GM23248 (cell line): ENCODE measurements at regions not wholly inside any gene's neighbourhood (a gene's known extent, or its start where the extent isn't known, plus 50 kb on each side); places are given as distances from the start of the nearest gene placed in this dataset.

ENCODE experiments used
- DNase-seq: peaks from one replicate; pipeline ENCODE4 v3.0.0-alpha.2; 2015
- H2AFZ ChIP-seq: fragments of 200-600 bp; sonication (generic); 2 replicates; pipeline ENCODE4 v1.6.1; 2016; ENCODE audit warnings: antibody characterized with exemption
- H3F3A ChIP-seq: fragments of 200-600 bp; sonication (generic); 2 replicates; pipeline ENCODE4 v1.6.1; 2016; ENCODE audit warnings: mild to moderate bottlenecking, antibody characterized with exemption, mixed run types; ENCODE audit not compliant: insufficient read depth
- H3K27ac ChIP-seq: fragments of 200-600 bp; sonication (generic); 2 replicates; pipeline ENCODE4 v1.5.1; 2016; ENCODE audit warnings: mild to moderate bottlenecking
- H3K27me3 ChIP-seq: fragments of 200-600 bp; sonication (generic); replicated peaks from 2 replicates; pipeline ENCODE4 v1.6.1; 2016; ENCODE audit warnings: mild to moderate bottlenecking; ENCODE audit not compliant: insufficient read depth
- H3K36me3 ChIP-seq: fragments of 200-600 bp; sonication (generic); 2 replicates; pipeline ENCODE4 v1.6.1; 2016; ENCODE audit warnings: low read depth, mild to moderate bottlenecking
- H3K4me1 ChIP-seq: fragments of 200-600 bp; sonication (generic); 2 replicates; pipeline ENCODE4 v1.6.1; 2016; ENCODE audit warnings: mild to moderate bottlenecking; ENCODE audit not compliant: insufficient read depth
- H3K4me2 ChIP-seq: fragments of 200-600 bp; sonication (generic); one replicate; pipeline ENCODE4 v1.6.1; 2016; ENCODE audit warnings: mild to moderate bottlenecking; ENCODE audit not compliant: unreplicated experiment
- H3K4me3 ChIP-seq: fragments of 200-600 bp; sonication (generic); 2 replicates; pipeline ENCODE4 v1.5.1; 2016; ENCODE audit warnings: mild to moderate bottlenecking
- H3K79me2 ChIP-seq: fragments of 200-600 bp; sonication (generic); 2 replicates; pipeline ENCODE4 v1.6.1; 2016; ENCODE audit warnings: mild to moderate bottlenecking; ENCODE audit not compliant: insufficient read depth
- H3K9ac ChIP-seq: fragments of 200-600 bp; sonication (generic); 2 replicates; pipeline ENCODE4 v1.6.1; 2016; ENCODE audit warnings: mild to moderate bottlenecking
- H3K9me2 ChIP-seq: fragments of 200-600 bp; sonication (generic); 2 replicates; pipeline ENCODE4 v1.6.1; 2016; ENCODE audit warnings: mixed run types, mild to moderate bottlenecking, moderate library complexity; ENCODE audit not compliant: insufficient read depth
- H3K9me3 ChIP-seq: fragments of 200-600 bp; sonication (generic); one replicate; pipeline ENCODE4 v1.6.1; 2017; ENCODE audit warnings: low read depth
- H4K20me1 ChIP-seq: fragments of 200-600 bp; sonication (generic); 2 replicates; pipeline ENCODE4 v1.6.0; 2016; ENCODE audit not compliant: insufficient read depth
- EZH2 ChIP-seq: fragments of 200-600 bp; sonication (generic); IDR thresholded peaks from 2 replicates; pipeline ENCODE4 v1.6.1; 2018; ENCODE audit warnings: antibody characterized with exemption, mild to moderate bottlenecking; ENCODE audit not compliant: insufficient read depth, poor library complexity, severe bottlenecking
- EZH2phosphoT487 ChIP-seq: fragments of 200-600 bp; sonication (generic); IDR thresholded peaks from 2 replicates; pipeline ENCODE4 v1.6.1; 2018; ENCODE audit warnings: antibody characterized with exemption, moderate library complexity, mild to moderate bottlenecking, low read depth; ENCODE audit not compliant: insufficient read depth
- WGBS, 2 experiments: methylation state at CpG; one replicate each; pipeline ENCODE4 v1.1.6; 2015 to 2017; ENCODE audit warnings: low lambda C conversion rate in 2 of 2, low coverage in 1 of 2; ENCODE audit errors: missing lambda C conversion rate in 2 of 2; 5-methylcytosine and 5-hydroxymethylcytosine counted together
- in situ Hi-C: fragments of 300-500 bp; cut with MboI; formaldehyde crosslinking; loops from 2 replicates; pipeline ENCODE4 v1.15.0; 2020

DNA sequence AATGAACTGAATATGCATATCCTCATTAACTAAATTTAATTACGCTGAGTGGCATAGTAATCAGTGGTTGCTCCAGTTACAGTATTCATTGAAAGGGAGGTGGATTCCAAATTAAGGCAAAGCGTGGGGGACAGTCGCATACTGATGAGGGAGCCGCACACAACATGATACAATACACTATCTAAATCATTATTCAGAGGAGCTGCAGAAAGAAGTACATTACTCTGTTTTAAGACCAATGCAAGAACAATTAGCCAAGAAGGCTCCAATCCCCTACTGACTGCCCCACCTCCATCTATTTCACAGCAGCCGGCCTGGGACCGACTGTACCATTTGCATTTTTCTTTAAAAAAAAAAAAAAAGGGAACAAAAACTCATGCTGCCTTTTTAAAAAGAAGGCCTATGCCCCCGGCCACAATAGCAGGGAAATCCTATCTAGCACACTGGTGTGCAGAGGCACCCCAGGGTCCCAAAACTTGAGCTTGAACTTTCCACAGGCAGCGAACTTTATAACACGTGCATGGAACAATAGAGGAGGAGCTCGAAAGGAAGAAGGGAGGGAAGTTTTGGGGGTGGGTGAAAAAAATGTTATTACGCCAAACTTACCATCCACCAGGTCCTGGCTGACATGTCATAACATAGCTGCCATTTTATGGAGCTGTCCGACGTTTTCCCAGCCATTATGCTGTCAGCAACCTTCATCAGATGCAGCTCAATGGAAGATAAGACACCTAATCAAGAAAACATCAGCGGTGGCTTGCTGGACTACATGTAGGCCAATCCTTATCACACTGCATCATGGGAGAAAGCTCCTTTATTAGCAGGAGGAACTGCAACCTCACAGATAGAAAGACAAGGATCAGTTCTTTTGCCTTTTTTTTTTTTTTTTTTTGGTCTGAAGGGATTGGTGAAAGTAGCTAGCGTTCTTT lies 161.6 kb downstream of the ZDHHC21 start:
- in situ Hi-C loops, result no loop called here
- Histone ChIP-seq H3K79me2 (no peaks in the 10 kb centered on the region), H3K9me2 (no peaks in the 10 kb centered on the region), H3K27me3 (peaks cover 24% of the 10 kb centered on the region), H3K9me3 (no peaks in the 10 kb centered on the region), H3K4me1 (no peaks in the 10 kb centered on the region), H3K9ac (no peak overlapping the region), H4K20me1 (no peaks in the 10 kb centered on the region), H2AFZ (no peak overlapping the region), H3K27ac (no peak overlapping the region), H3K4me3 (no peak overlapping the region), H3K4me2 (no peak overlapping the region), H3F3A (no peaks in the 10 kb centered on the region), H3K36me3 (no peaks in the 10 kb centered on the region)
- WGBS, 2 experiments, result 82 to 89% methylated on average over 15 of the region's 15 CpGs
- no peak for TF ChIP-seq EZH2phosphoT487
- TF ChIP-seq EZH2, result no peak
- DNase-seq, result no peak

DNA sequence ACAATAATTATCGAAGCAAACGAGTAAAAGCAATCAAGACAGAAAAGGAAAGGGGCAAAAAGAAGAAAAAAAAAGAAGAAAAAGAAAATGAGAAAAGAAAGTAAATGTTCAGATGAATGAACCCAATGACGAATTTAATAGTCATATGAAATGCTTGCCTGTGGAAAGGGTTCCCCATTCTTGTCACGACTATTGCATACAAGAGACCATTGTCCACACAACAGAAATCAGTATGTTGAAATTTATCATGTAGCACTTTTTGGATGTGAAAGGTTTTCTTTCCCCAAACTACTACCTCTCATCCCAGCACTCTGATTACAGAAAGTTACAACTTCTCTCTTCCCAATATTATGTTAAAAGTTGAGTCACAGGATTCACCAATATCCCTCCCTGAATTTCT lies 162.4 kb downstream of the ZDHHC21 start:
- no peak for TF ChIP-seq EZH2phosphoT487
- no peak for TF ChIP-seq EZH2
- no peaks in the 10 kb centered on the region for H3K4me1 ChIP-seq
- H4K20me1 ChIP-seq, result no peaks in the 10 kb centered on the region
- no peak overlapping the region for H3K9ac ChIP-seq
- no peak overlapping the region for H2AFZ ChIP-seq
- H3K4me2 ChIP-seq, result no peak overlapping the region
- H3K79me2 ChIP-seq, result no peaks in the 10 kb centered on the region
- no peak overlapping the region for H3K27ac ChIP-seq
- no peaks in the 10 kb centered on the region for H3K36me3 ChIP-seq
- no peaks in the 10 kb centered on the region for H3F3A ChIP-seq
- H3K4me3 ChIP-seq, result no peak overlapping the region
- DNase-seq, result no peak
- H3K9me3 ChIP-seq, result no peaks in the 10 kb centered on the region
- in situ Hi-C loops, result no loop called here
- 65 to 68% methylated on average over 4 of the region's 4 CpGs for WGBS, 2 experiments
- peaks cover 22% of the 10 kb centered on the region for H3K27me3 ChIP-seq
- H3K9me2 ChIP-seq, result no peaks in the 10 kb centered on the region

DNA sequence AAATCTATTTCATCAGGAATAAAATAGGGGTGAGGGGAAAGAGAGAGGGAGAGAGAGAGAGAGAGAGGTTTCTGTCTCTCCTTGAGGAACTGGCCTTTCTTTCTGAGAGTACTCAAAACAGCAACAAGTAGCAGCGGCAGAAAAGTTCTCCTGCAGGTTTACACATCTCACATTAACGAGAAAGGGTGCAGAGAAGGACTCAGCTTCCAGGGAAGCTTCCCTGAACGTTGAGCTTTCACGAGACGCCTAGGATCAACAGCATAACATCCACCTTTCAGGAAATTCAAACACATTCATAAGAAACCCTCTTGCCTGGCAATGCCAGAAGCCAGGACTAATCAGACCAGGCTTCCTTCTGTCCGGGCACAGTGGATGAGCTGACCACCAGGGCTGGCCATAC lies 162.9 kb downstream of the ZDHHC21 start:
- 82 to 84% methylated on average over 6 of the region's 6 CpGs for WGBS, 2 experiments
- DNase-seq, result no peak

DNA sequence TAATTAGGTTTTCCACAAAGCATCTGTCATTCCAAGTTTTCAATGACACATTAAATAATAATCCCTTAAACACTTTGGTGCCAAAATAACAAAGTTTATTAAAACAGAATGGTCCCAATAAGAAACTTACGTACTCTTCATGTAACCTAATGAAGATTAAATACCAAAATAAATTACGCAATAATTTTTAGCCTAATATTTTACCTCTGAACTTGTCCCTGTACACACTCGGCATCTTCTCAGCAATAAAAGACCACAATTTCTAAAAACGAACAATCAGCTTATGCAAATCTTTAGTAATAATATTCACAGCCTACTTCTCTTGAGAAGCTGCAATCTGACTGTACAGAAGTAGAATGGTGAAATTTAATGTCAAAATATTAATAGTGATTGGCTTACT lies 163.6 kb downstream of the ZDHHC21 start:
- TF ChIP-seq EZH2 (no peak), EZH2phosphoT487 (no peak)
- no peak overlapping the region for H2AFZ ChIP-seq
- no peaks in the 10 kb centered on the region for H3K36me3 ChIP-seq
- no peak overlapping the region for H3K27ac ChIP-seq
- H3K9me3 ChIP-seq, result no peaks in the 10 kb centered on the region
- 29 to 30% methylated on average over 4 of the region's 4 CpGs for WGBS, 2 experiments
- H3K9me2 ChIP-seq, result no peaks in the 10 kb centered on the region
- H3F3A ChIP-seq, result no peaks in the 10 kb centered on the region
- in situ Hi-C loops, result no loop called here
- H3K9ac ChIP-seq, result no peak overlapping the region
- no peaks in the 10 kb centered on the region for H3K79me2 ChIP-seq
- no peak overlapping the region for H3K4me2 ChIP-seq
- DNase-seq, result no peak
- H3K4me3 ChIP-seq, result no peak overlapping the region
- no peaks in the 10 kb centered on the region for H3K4me1 ChIP-seq
- H3K27me3 ChIP-seq, result peaks cover 18% of the 10 kb centered on the region
- H4K20me1 ChIP-seq, result no peaks in the 10 kb centered on the region

More for the DNA sequence above, 162.9 kb downstream of the ZDHHC21 start:
- Histone ChIP-seq H3K27ac (no peak overlapping the region), H3F3A (no peaks in the 10 kb centered on the region), H3K4me3 (no peak overlapping the region), H3K4me2 (no peak overlapping the region), H3K27me3 (peaks cover 18% of the 10 kb centered on the region), H2AFZ (no peak overlapping the region), H3K4me1 (no peaks in the 10 kb centered on the region), H4K20me1 (no peaks in the 10 kb centered on the region), H3K79me2 (no peaks in the 10 kb centered on the region), H3K9ac (no peak overlapping the region), H3K9me3 (no peaks in the 10 kb centered on the region), H3K36me3 (no peaks in the 10 kb centered on the region), H3K9me2 (no peaks in the 10 kb centered on the region)
- TF ChIP-seq EZH2 (no peak), EZH2phosphoT487 (no peak)
- in situ Hi-C loops, result no loop called here
